22Rv1 (cell line): ENCODE measurements at regions not wholly inside any gene's neighbourhood (a gene's known extent, or its start where the extent isn't known, plus 50 kb on each side); places are given as distances from the start of the nearest gene placed in this dataset.

ENCODE experiments used
- CTCF ChIP-seq: fragments of 450-650 bp; IDR thresholded peaks from 2 replicates; pipeline ENCODE4 v1.5.1; 2017; ENCODE audit warnings: mild to moderate bottlenecking
- ZFX ChIP-seq: fragments of 450-650 bp; IDR thresholded peaks from 2 replicates; pipeline ENCODE4 v1.6.1; 2017; ENCODE audit warnings: antibody characterized with exemption, borderline replicate concordance

DNA sequence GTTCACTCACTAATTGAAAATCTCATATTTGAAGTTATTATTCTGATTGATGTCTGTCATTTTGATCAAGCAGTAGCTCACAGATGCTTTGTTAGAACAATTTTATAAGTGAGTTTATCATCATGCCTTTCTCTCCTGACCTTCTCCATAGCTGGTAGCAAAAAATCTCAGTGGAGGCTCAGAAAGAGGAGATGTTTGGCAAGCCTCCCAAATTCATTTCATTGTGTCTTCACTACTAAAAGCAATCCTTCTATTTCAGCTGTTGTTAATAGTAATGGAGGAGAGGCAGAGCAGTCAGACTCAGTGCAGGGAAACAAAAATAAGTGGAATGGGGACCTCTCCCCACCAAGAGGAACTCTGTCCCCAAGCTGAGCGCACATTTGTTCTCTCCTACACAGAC is 2127.8 kb upstream of the CELF4 start:
- no peak for TF ChIP-seq CTCF
- TF ChIP-seq ZFX: no peak
